ENCODE measurements at regions not wholly inside any gene's neighbourhood (a gene's known extent, or its start where the extent isn't known, plus 50 kb on each side); places are given as distances from the start of the nearest gene placed in this dataset.

GRCh38 chr2:120425014-120425413 is 79.1 kb downstream of the INHBB start:
- DNase-seq (ENCODE audit: low spot score): no peak

DNA sequence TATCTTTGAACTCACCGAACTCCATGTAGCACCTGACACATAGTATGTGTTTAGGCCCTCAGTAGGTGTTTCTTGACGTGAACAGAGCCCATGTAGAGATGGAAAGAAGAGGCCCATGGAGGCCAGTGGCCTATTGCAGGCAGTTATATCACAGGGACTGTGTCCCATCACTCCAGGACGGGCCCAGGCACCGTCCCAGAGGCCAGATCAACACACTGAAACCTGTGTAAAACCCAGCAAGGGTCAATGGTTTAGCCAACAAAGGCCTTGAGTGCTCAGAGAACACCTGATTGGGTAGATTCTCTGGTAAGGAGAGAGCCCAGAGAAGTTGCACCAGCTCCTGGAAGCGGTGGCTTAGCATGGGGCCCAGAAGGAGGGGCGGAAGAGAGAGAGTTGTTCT is 82.8 kb downstream of the INHBB start:
- DNase-seq (ENCODE audit: low spot score): no peak

- no peak for DNase-seq (ENCODE audit: low spot score)
These were observed 83.9 kb downstream of the INHBB start for GRCh38 chr2:120429586-120430500.

GRCh38 chr2:120430501-120430830 is 84.5 kb downstream of the INHBB start:
- no peak for DNase-seq (ENCODE audit: low spot score)

DNA sequence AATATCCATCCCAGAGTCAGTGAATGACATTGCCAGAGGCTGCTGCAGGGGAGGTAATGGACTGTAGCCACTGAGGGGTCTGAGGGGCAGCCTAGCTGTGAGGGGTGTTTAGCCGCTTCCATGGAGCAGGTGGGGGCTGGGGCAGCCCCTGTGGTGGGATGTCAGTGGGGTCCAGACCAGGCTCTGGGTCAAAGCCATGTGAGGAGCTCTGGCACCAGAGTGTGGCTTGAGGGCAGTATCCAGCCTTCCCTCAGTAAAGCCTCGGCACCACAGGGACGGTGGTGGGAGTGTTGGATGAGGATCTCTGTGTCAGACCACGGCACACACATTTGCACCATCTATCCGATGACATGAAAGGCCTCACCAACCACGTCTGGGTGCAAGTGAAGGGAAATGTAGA is 85.0 kb downstream of the INHBB start:
- DNase-seq (ENCODE audit: low spot score): no peak

GRCh38 chr2:120431386-120432292 is 85.7 kb downstream of the INHBB start:
- DNase-seq (ENCODE audit: low spot score): no peak

- DNase-seq (ENCODE audit: low spot score): no peak
These were observed 86.5 kb downstream of the INHBB start for GRCh38 chr2:120432293-120432975.

DNA sequence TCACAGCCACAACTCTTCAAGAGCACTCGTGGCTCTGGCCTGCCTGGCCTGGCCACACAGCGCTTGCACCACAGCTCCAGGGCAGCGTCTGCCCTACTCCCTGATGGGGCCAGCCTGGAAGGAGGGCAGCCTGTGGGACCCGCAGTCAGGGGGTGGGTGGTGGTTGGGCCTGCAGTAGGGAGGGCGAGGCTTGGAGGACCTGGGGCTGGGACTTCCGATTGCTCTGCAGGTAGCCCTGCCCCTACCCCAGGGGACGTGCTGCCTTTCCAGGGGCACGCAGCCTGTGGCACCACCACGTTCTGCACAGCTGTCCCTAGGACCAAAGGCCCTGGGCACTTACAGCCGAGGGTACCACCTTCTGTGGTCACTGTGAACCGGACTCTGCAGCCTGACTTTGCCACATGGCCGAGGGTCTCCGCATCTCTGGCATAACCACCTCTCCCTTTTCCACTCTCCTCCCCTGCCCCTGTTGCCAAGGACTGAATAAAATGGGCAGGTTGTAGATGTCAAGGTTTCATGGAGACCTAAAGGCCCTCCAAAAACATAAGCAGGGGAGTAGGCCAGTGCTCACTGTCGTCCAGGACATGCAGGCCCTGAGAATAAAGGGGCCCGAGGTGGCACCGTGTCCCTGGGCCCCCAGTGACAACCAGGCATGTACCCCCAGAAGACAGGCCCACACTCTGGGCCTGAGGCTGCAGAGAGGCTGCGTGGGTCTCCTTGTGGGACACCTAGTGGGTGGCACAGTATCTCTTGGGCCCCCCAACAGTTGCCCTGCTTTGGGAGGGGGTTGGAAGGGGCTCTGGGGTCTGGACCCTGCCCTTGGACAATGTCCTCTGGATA is 87.3 kb downstream of the INHBB start:
- no peak for DNase-seq (ENCODE audit: low spot score)

DNA sequence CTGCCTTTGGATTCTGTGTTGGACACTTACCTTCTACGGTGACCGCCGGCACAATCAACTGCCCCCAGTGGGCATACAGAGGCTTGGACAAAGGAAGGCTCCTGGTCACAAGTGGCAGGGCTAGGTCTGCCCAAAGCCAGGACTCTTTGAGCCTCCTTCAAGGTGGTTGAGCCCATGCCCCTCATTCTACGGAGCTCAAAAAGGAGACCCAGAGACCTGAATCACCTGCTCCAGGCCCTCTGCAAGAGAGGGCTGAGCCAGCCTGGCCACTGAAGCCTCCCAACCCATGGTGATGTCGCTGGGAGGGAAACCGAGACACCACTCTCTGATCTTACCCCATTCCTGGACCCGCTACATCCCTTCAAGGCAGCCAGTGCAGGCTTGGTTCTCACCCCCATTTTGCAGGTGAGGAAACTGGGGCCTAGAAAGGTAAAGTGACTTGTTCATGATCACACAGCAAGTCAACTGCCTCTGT is 87.9 kb downstream of the INHBB start:
- no peak for DNase-seq (ENCODE audit: low spot score)

- DNase-seq (ENCODE audit: low spot score): no peak
These were observed 88.8 kb downstream of the INHBB start for GRCh38 chr2:120434492-120435308.

GRCh38 chr2:120435671-120436459 is 89.9 kb downstream of the INHBB start:
- no peak for DNase-seq (ENCODE audit: low spot score)

- DNase-seq (ENCODE audit: low spot score): no peak
These were observed 90.5 kb downstream of the INHBB start for GRCh38 chr2:120436460-120436739.

GRCh38 chr2:120436885-120437603 is 91.1 kb downstream of the INHBB start:
- DNase-seq (ENCODE audit: low spot score): no peak

DNA sequence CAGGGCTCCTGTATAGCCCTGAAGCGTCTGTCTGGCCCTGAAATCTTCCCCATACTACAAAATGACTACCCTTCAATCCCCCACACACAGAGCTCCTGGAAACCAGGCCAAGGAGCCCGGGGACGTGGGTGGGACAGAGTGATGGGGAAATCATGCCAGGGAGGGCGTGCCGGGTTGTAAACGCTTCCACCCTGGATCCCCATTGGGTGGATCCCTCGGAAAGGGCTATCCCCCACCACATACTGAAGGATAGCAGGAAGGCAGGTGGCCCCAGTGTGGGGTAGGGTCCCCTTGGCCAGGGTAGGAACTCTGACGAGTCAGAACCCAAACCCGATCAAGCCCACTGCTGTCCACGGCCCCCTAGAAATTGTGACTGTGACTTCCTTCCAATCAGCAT is 91.7 kb downstream of the INHBB start:
- DNase-seq (ENCODE audit: low spot score): no peak

- DNase-seq (ENCODE audit: low spot score): no peak
These were observed 92.5 kb downstream of the INHBB start for GRCh38 chr2:120438301-120439066.

GRCh38 chr2:120439067-120439368 is 93.1 kb downstream of the INHBB start:
- no peak for DNase-seq (ENCODE audit: low spot score)

DNA sequence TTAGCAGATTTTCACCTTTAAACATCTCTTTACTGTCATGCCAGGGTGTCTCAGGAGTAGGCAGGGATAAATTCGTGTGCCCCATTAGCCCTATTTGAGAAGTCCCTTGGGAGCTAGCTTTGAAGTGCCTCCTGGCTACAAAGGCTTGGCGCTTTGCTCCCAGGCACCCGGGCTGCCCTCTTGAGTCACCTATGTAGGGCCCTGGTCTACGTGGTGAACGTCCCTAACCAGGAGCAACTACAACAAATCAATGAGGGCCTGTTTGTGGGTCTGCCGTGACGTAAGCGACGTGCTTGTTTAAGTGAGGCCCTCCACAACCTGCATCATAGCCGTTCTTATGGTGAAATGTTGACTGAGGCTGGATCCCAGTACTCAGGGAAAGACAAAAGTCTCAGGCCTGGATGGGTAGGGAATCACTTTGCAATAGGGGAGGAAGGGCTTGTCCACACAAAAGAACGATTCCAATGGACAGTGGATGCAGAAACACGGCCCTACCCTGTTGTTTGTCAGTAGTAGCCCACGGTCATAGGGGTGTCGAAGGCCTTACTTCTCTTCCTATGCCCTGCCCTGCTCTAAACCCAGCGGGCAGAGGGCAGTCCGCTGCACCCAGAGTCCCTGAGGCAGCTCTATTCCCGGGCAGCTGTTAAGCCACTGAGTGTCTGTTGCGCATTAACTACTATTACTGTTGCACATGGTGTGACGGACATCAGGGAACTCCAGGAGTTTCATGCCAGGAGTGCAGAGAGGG is 93.9 kb downstream of the INHBB start:
- no peak for DNase-seq (ENCODE audit: low spot score)

Measured in CD4-positive, alpha-beta T cell treated with Interleukin-6 at 100 ng/mL for 8 hours (primary cell).